ENCODE measurements at regions not wholly inside any gene's neighbourhood (a gene's known extent, or its start where the extent isn't known, plus 50 kb on each side); places are given as distances from the start of the nearest gene placed in this dataset.

DNA sequence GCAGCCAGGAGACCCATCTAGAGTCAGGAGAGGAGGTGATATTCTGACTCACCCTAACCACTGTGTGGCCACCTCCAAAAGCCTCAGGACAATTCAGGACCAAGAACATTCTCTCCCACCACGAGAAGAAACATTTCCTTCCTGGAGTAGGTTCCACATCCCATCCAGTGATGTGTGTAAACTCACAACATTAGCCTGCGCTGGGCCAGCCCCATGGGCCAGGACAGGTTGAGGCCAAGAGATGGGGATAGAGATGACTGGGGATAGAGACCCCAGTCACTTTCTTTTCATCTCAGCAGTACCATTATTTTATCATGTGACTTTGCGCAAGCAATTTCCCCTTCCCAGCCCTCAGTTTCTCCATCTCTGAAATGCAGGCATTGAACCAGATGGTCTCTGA lies 126.6 kb upstream of the PTPRT start:
- H3K27me3 ChIP-seq (ENCODE audit: control insufficient read depth in 1 of 2, insufficient read depth in 2 of 2, low read length in 2 of 2): peaks cover 0 to 11% of the 10 kb centered on the region in 2 experiments; a peak in 1 of 5 replicates
- H3K4me1 ChIP-seq (ENCODE audit: insufficient read depth, low read length): no peaks in the 10 kb centered on the region
- 33% methylated on average over 3 of the region's 3 CpGs for WGBS (ENCODE audit: low lambda C conversion rate)
- H3K9me3 ChIP-seq (ENCODE audit: low read length): no peaks in the 10 kb centered on the region
- no peak for TF ChIP-seq MAFK (conservative IDR thresholded peaks at IDR 0.05 in 1 of 2, IDR thresholded peaks at IDR 0.05 in 1 of 2; ENCODE audit: low read length in 2 of 2)
- TF ChIP-seq ZNF142 (CRISPR knock-in tag; IDR thresholded peaks at IDR 0.05): no peak
- no peak for TF ChIP-seq RBM39 (IDR thresholded peaks at IDR 0.05; ENCODE audit: low read depth, low read length, poor library complexity, severe bottlenecking)
- no peak for TF ChIP-seq CHCHD3 (CRISPR knock-in tag; IDR thresholded peaks at IDR 0.05)
- TF ChIP-seq ZNF660 (CRISPR knock-in tag; IDR thresholded peaks at IDR 0.05; ENCODE audit: borderline replicate concordance, low read depth): no peak
- TF ChIP-seq, protein P1, sequence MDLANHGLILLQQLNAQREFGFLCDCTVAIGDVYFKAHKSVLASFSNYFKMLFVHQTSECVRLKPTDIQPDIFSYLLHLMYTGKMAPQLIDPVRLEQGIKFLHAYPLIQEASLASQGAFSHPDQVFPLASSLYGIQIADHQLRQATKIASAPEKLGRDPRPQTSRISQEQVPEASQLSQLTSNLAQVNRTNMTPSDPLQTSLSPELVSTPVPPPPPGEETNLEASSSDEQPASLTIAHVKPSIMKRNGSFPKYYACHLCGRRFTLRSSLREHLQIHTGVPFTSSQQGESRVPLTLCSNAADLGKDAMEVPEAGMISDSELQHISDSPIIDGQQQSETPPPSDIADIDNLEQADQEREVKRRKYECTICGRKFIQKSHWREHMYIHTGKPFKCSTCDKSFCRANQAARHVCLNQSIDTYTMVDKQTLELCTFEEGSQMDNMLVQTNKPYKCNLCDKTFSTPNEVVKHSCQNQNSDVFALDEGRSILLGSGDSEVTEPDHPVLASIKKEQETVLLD (CRISPR knock-in tag; IDR thresholded peaks at IDR 0.05; ENCODE audit: low read depth): no peak
- no peak for TF ChIP-seq ZNF841 (CRISPR knock-in tag; IDR thresholded peaks at IDR 0.05; ENCODE audit: borderline replicate concordance)
- TF ChIP-seq HCFC1 (IDR thresholded peaks at IDR 0.05; ENCODE audit: low read depth, low read length): no peak
- TF ChIP-seq ZNF251 (CRISPR knock-in tag; IDR thresholded peaks at IDR 0.05): no peak
- no peak for TF ChIP-seq MIER3 (CRISPR knock-in tag; IDR thresholded peaks at IDR 0.05; ENCODE audit: borderline replicate concordance)
- CTCF ChIA-PET (ENCODE audit: low intra/inter-chr PET ratio, low total read pairs): no interaction called here
- DNase-seq (ENCODE audit: low spot score): no peak
- H3K79me2 ChIP-seq (ENCODE audit: insufficient read depth, low read length): no peaks in the 10 kb centered on the region
- no peak for ATAC-seq
- H2AFZ ChIP-seq (ENCODE audit: low read length): no peak overlapping the region
- no peak overlapping the region for H3K27ac ChIP-seq (ENCODE audit: extremely low read length, insufficient read depth, low read length)
- FAIRE-seq: no peak
- H3K9ac ChIP-seq (ENCODE audit: insufficient read depth, low read depth, low read length): no peak overlapping the region
- no peaks in the 10 kb centered on the region for H3K36me3 ChIP-seq (replicated peaks in 1 of 2; ENCODE audit: control insufficient read depth in 1 of 2, insufficient read depth in 2 of 2, low read length in 2 of 2)
- in situ Hi-C loops (cut with HindIII; ENCODE audit: extremely low pct_ligation_motif_present, low pct_unique_long_range_greater_than_20kb) (no loop called here), intact Hi-C loops (cut with micrococcal nuclease; ENCODE audit: unreplicated experiment) (no loop called here)
- no peak overlapping the region for H3K4me3 ChIP-seq (replicated peaks in 1 of 3; ENCODE audit: insufficient read depth in 1 of 3, low read depth in 2 of 3, low read length in 3 of 3)
- POLR2A ChIA-PET: no interaction called here
- H3K4me2 ChIP-seq (ENCODE audit: low read depth, low read length): no peak overlapping the region
- BruUV-seq (replicated peaks): no TSS peak
- H4K20me1 ChIP-seq (ENCODE audit: insufficient read depth, low read length): no peaks in the 10 kb centered on the region

All from HepG2 (cell line).